GM12878 (cell line): ENCODE measurements at regions not wholly inside any gene's neighbourhood (a gene's known extent, or its start where the extent isn't known, plus 50 kb on each side); places are given as distances from the start of the nearest gene placed in this dataset.

Experiments used
- JUND ChIP-seq: IDR thresholded peaks from 2 replicates; pipeline ENCODE4 v1.6.1; 2012; ENCODE audit warnings: low read depth, mild to moderate bottlenecking, low read length, improper control_type of control experiment, moderate library complexity
- KLF5 ChIP-seq: fragments of 450-650 bp; IDR thresholded peaks from 2 replicates; pipeline ENCODE4 v1.6.1; 2014; ENCODE audit warnings: mild to moderate bottlenecking; ENCODE audit not compliant: partially characterized antibody
- SIX5 ChIP-seq: IDR thresholded peaks from 2 replicates; pipeline ENCODE4 v1.6.1; 2011; ENCODE audit warnings: mild to moderate bottlenecking, low read depth, low read length, moderate library complexity; ENCODE audit not compliant: severe bottlenecking
- SPI1 ChIP-seq: IDR thresholded peaks from 2 replicates; pipeline ENCODE4 v1.6.1; 2011; ENCODE audit warnings: low read depth, mild to moderate bottlenecking, low read length, moderate library complexity, borderline replicate concordance; ENCODE audit not compliant: insufficient read depth
- SREBF2 ChIP-seq: IDR thresholded peaks from 2 replicates; pipeline ENCODE4 v1.6.1; 2012; ENCODE audit warnings: mild to moderate bottlenecking, low read length
- SUZ12 ChIP-seq: fragments of 200-600 bp; sonication (generic); IDR thresholded peaks from one replicate; pipeline ENCODE4 v1.6.1; 2018; ENCODE audit warnings: antibody characterized with exemption, mild to moderate bottlenecking; ENCODE audit not compliant: unreplicated experiment
- ZNF207 ChIP-seq: fragments of 450-650 bp; IDR thresholded peaks from 2 replicates; pipeline ENCODE4 v1.6.1; 2014; ENCODE audit warnings: antibody characterized with exemption, mild to moderate bottlenecking, borderline replicate concordance
- ZNF274 ChIP-seq: IDR thresholded peaks from one replicate; pipeline ENCODE4 v1.8.0; 2011; ENCODE audit not compliant: insufficient read length, insufficient read depth
- TF ChIP-seq, protein P1 (sequence below), 3 experiments: IDR thresholded peaks in 2 of 3; conservative IDR thresholded peaks in 1 of 3; 2 replicates each; pipeline ENCODE4 v1.5.1; 2011; ENCODE audit warnings: low read depth in 3 of 3, low read length in 3 of 3, mild to moderate bottlenecking in 3 of 3, control low read depth in 2 of 3, moderate library complexity in 2 of 3, inconsistent platforms in 1 of 3, mixed read lengths in 1 of 3; ENCODE audit not compliant: control insufficient read depth in 2 of 3, insufficient read depth in 1 of 3; ENCODE audit errors: extremely low read depth in 1 of 3
- TF ChIP-seq, protein P2 (sequence below): IDR thresholded peaks from 2 replicates; pipeline ENCODE4 v1.6.1; 2011; ENCODE audit warnings: borderline replicate concordance, low read depth, mild to moderate bottlenecking, moderate library complexity, mixed read lengths, low read length; ENCODE audit not compliant: insufficient read depth; ENCODE audit errors: extremely low read length

DNA sequence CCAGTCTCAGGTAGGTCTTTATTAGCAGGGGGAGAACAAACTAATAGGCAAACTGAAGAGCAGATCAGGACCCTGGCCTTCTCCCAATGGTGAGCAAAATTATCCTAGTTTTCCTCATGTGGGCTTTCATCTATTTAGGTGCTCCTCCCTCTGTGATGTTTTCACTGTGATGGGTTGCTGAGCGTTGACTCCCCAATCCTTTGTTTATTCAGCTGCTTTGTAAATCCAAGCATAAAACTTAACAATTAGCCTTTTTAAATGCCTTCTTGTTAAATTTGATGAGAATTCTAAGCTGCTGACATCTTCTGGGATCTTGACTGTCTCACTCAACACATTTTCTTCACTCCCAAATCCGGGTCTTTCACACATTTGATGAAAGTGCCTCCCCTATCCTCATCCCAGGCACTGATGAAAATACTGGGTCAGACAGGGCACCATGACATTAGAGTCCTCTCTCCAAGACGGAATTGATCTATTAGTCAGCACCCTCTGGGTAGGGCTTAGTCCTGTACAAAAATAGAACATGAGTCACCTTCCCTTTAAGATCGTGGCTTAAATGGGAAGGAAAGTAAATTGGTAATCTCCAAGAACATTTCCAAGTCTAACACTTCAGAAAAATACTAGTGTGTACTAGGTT lies 199.3 kb upstream of the ISX start:
- TF ChIP-seq, protein P1, sequence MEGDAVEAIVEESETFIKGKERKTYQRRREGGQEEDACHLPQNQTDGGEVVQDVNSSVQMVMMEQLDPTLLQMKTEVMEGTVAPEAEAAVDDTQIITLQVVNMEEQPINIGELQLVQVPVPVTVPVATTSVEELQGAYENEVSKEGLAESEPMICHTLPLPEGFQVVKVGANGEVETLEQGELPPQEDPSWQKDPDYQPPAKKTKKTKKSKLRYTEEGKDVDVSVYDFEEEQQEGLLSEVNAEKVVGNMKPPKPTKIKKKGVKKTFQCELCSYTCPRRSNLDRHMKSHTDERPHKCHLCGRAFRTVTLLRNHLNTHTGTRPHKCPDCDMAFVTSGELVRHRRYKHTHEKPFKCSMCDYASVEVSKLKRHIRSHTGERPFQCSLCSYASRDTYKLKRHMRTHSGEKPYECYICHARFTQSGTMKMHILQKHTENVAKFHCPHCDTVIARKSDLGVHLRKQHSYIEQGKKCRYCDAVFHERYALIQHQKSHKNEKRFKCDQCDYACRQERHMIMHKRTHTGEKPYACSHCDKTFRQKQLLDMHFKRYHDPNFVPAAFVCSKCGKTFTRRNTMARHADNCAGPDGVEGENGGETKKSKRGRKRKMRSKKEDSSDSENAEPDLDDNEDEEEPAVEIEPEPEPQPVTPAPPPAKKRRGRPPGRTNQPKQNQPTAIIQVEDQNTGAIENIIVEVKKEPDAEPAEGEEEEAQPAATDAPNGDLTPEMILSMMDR (IDR thresholded peaks at IDR 0.05 in 2 of 3, conservative IDR thresholded peaks at IDR 0.05 in 1 of 3; ENCODE audit: control insufficient read depth in 2 of 3, extremely low read depth in 1 of 3, insufficient read depth in 1 of 3, low read depth in 3 of 3, low read length in 3 of 3) = no peak
- no peak for TF ChIP-seq ZNF274
- TF ChIP-seq SPI1 = no peak
- TF ChIP-seq, protein P2, sequence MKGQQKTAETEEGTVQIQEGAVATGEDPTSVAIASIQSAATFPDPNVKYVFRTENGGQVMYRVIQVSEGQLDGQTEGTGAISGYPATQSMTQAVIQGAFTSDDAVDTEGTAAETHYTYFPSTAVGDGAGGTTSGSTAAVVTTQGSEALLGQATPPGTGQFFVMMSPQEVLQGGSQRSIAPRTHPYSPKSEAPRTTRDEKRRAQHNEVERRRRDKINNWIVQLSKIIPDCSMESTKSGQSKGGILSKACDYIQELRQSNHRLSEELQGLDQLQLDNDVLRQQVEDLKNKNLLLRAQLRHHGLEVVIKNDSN = no peak
- TF ChIP-seq SIX5 = no peak
- TF ChIP-seq ZNF207 = no peak
- TF ChIP-seq SUZ12 = no peak
- no peak for TF ChIP-seq JUND
- TF ChIP-seq SREBF2 = no peak
- no peak for TF ChIP-seq KLF5
